Uterus (tissue), 3 donors: ENCODE measurements at regions not wholly inside any gene's neighbourhood (a gene's known extent, or its start where the extent isn't known, plus 50 kb on each side); places are given as distances from the start of the nearest gene placed in this dataset.

ENCODE experiments used
- DNase-seq, 2 donors: peaks; one replicate each; pipeline ENCODE4 v3.0.0-alpha.2; 2019 to 2020
- H3K27ac ChIP-seq, 2 donors: fragments of 200-600 bp; sonication (generic); 1 replicate in 1 of 2; 2 replicates in 1 of 2; pipeline ENCODE4 v1.5.1; 2016 to 2018
- H3K27me3 ChIP-seq, 2 donors: fragments of 200-600 bp; sonication (generic); one replicate each; pipeline ENCODE4 v1.5.1; 2018 to 2019; ENCODE audit warnings: control low read depth in 1 of 2
- H3K36me3 ChIP-seq, 2 donors: fragments of 200-600 bp; sonication (generic); one replicate each; pipeline ENCODE4 v1.5.1; 2019; ENCODE audit warnings: control low read depth in 1 of 2
- H3K4me1 ChIP-seq, 2 donors: fragments of 200-600 bp; sonication (generic); one replicate each; pipeline ENCODE4 v1.5.1; 2018 to 2019; ENCODE audit warnings: control low read depth in 1 of 2
- H3K4me3 ChIP-seq, 2 donors: fragments of 200-600 bp; sonication (generic); 1 replicate in 1 of 2; 2 replicates in 1 of 2; pipeline ENCODE4 v1.5.1; 2018 to 2019; ENCODE audit warnings: mild to moderate bottlenecking in 1 of 2
- H3K9me3 ChIP-seq, 2 donors: fragments of 200-600 bp; sonication (generic); one replicate each; pipeline ENCODE4 v1.5.1; 2019; ENCODE audit warnings: control low read depth in 1 of 2
- POLR2A ChIP-seq, 2 donors: fragments of 450-650 bp; IDR thresholded peaks; one replicate each; pipeline ENCODE4 v1.6.1; 2016; ENCODE audit warnings: antibody characterized with exemption in 2 of 2, mild to moderate bottlenecking in 1 of 2, moderate library complexity in 1 of 2
- intact Hi-C: fragments of 100-400 bp; cut with DNase I; formaldehyde crosslinking; loops from one replicate; pipeline ENCODE4 v1.15.1; 2023; ENCODE audit warnings: low total_unique reads
- TF ChIP-seq, protein P1 (sequence below), 4 experiments: fragments of 200-600 bp in 2 of 4; fragments of 450-650 bp in 2 of 4; sonication (generic) in 2 of 4; IDR thresholded peaks; one replicate each; pipeline ENCODE4 v1.5.1; 2016 to 2019; ENCODE audit warnings: antibody characterized with exemption in 4 of 4, mild to moderate bottlenecking in 2 of 4, moderate library complexity in 1 of 4
- donor health status: DM: yes; HTN: yes; CAD: no.

DNA sequence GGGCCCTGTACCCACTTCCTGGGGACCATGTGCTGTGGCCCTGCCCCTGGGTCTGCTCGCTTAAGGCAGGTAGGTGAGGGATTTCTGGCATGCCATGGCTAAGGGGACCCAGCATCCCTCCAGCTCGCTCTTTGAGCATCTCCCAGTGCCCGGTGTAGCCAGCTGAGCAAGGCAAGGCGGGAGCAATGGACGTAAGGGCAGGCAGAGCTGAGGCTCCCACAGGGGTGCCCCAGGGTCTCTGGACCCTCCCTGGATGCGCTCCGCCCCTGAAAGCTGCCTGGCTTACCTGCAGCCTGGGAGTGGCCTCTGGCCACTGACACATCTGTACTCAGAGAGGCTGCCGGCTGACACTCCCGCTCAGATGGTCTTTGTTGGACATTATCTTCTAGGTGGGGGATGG is 189.9 kb downstream of the IRF8 start:
- Histone ChIP-seq H3K9me3 (no peaks in the 10 kb centered on the region), H3K27me3 (no peaks in the 10 kb centered on the region), H3K36me3 (no peaks in the 10 kb centered on the region), H3K27ac (no peak overlapping the region), H3K4me3 (no peak overlapping the region), H3K4me1 (no peaks in the 10 kb centered on the region)
- TF ChIP-seq, protein P1, sequence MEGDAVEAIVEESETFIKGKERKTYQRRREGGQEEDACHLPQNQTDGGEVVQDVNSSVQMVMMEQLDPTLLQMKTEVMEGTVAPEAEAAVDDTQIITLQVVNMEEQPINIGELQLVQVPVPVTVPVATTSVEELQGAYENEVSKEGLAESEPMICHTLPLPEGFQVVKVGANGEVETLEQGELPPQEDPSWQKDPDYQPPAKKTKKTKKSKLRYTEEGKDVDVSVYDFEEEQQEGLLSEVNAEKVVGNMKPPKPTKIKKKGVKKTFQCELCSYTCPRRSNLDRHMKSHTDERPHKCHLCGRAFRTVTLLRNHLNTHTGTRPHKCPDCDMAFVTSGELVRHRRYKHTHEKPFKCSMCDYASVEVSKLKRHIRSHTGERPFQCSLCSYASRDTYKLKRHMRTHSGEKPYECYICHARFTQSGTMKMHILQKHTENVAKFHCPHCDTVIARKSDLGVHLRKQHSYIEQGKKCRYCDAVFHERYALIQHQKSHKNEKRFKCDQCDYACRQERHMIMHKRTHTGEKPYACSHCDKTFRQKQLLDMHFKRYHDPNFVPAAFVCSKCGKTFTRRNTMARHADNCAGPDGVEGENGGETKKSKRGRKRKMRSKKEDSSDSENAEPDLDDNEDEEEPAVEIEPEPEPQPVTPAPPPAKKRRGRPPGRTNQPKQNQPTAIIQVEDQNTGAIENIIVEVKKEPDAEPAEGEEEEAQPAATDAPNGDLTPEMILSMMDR (IDR thresholded peaks at IDR 0.05): no peak
- TF ChIP-seq POLR2A (IDR thresholded peaks at IDR 0.05): no peak
- no peak for DNase-seq
- intact Hi-C loops: no loop called here

DNA sequence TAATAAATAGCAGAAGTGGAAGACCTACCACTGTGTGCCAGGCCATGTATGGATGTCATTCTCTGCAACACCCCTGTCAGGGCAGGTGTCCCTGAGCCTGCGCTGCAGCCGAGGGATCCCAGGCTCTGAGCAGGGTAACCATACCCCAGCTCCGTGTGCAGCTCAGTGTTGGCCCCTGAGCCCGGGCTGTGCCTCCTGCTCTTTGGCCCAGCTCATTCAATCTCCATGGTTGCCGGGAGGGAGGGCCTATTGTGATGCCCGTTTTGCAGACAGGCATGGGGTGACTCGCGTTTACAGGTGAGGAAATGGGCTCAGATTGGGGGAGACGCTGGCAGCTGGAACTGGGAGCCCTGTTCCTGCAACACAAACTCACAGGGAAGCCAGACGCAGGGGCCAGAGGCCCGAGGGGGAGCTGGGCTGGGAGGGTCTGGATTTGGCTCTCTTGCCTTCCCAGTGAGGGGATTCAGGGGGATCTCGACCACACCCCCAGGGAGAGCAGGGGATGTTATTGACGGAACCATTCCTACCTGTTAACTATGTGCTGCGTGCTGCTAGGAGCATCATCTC is 190.5 kb downstream of the IRF8 start:
- H3K36me3 ChIP-seq: no peaks in the 10 kb centered on the region
- TF ChIP-seq POLR2A (IDR thresholded peaks at IDR 0.05): no peak
- TF ChIP-seq, protein P1 (IDR thresholded peaks at IDR 0.05): no peak
- H3K4me3 ChIP-seq: no peak overlapping the region
- H3K27ac ChIP-seq: no peak overlapping the region
- H3K27me3 ChIP-seq: no peaks in the 10 kb centered on the region
- no peaks in the 10 kb centered on the region for H3K4me1 ChIP-seq
- no peaks in the 10 kb centered on the region for H3K9me3 ChIP-seq
- no peak for DNase-seq
- intact Hi-C loops: no loop called here

DNA sequence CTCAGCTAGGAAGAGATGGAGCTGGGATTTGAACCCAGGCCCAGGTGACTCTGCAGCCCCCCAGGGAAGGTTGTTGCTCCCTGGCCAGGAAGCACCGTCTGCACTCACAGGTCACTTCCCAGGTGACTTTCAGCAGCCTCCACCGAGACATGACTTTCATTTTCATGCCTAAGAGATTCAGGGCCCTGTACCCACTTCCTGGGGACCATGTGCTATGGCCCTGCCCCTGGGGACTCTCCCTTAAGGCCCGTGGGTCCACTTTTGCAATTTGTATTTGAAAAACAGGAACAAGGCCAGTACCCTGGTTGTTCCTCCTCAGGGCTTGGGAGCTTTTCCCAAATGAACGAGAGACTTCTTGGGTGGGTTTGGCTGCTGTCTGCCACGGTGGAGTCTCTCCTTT is 191.0 kb downstream of the IRF8 start:
- DNase-seq: no peak
- Histone ChIP-seq H3K27ac (no peak overlapping the region), H3K36me3 (no peaks in the 10 kb centered on the region), H3K9me3 (no peaks in the 10 kb centered on the region), H3K4me3 (no peak overlapping the region), H3K27me3 (no peaks in the 10 kb centered on the region), H3K4me1 (no peaks in the 10 kb centered on the region)
- TF ChIP-seq, protein P1 (IDR thresholded peaks at IDR 0.05): no peak
- TF ChIP-seq POLR2A (IDR thresholded peaks at IDR 0.05): no peak
- intact Hi-C loops: no loop called here

DNA sequence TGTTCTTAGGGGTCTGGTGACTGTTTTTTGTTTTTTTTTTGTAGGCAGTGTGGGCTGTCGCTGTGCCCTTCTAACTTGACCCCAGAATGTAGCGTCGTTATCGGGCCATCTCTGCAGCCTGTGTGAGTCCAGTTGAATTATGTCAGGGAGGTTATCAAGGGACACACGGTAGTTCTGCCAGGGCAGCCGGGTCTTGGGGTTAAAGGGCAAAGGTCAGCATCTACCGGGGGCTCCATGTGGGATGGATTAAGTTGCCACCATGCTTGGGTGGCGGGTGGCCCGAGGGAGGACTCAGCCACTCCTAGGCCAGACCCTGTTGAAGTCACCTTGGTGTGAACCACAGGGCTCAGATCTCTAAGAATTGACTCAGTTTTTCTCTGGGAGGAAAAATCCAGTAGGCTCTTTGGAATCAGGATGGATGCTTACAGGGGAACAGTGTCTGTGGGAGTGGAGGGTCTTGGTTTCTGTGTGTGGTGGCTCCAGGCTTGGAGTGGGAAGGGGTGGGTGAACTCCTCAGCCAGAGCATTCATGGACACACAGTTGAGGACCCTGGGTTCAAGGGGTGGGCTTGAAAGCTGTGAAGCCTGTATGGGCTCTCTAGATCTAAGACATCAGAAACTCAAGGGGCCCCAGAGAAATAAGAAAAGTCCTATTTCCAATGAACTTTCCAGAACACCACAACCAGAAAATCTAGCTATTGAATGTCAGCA is 191.7 kb downstream of the IRF8 start:
- H3K9me3 ChIP-seq: no peaks in the 10 kb centered on the region
- DNase-seq: no peak

DNA sequence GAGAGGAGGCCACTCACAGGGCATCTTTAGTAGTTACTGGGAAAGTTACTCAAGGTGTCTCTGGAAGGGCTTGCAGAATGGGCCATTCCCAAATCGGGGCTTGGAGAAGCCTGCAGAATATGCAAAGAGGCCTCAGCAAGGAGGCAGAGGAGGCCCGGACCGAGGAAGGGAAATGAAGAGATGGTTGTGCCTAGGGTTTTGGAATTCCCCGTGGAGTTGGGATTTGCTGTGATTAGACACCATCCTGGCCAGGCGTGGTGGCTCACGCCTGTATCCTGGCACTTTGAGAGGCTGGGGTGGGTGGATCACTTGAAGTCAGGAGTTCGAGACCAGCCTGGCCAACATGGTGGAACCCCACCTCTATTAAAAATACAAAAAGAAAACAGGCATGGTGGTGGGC is 193.0 kb downstream of the IRF8 start:
- H3K9me3 ChIP-seq: no peaks in the 10 kb centered on the region
- DNase-seq: no peak
- TF ChIP-seq POLR2A (IDR thresholded peaks at IDR 0.05): no peak
- TF ChIP-seq, protein P1 (IDR thresholded peaks at IDR 0.05): no peak

More for the DNA sequence above, 191.7 kb downstream of the IRF8 start:
- Histone ChIP-seq H3K27me3 (no peaks in the 10 kb centered on the region), H3K4me1 (no peaks in the 10 kb centered on the region), H3K4me3 (no peak overlapping the region), H3K27ac (no peak overlapping the region), H3K36me3 (no peaks in the 10 kb centered on the region)
- TF ChIP-seq, protein P1 (IDR thresholded peaks at IDR 0.05): no peak
- TF ChIP-seq POLR2A (IDR thresholded peaks at IDR 0.05): no peak
- intact Hi-C loops: no loop called here

More for the DNA sequence above, 193.0 kb downstream of the IRF8 start:
- Histone ChIP-seq H3K36me3 (no peaks in the 10 kb centered on the region), H3K4me3 (no peak overlapping the region), H3K4me1 (no peaks in the 10 kb centered on the region), H3K27me3 (no peaks in the 10 kb centered on the region), H3K27ac (no peak overlapping the region)
- intact Hi-C loops: no loop called here
